Endothelial cell of umbilical vein (primary cell): ENCODE measurements at regions not wholly inside any gene's neighbourhood (a gene's known extent, or its start where the extent isn't known, plus 50 kb on each side); places are given as distances from the start of the nearest gene placed in this dataset.

Experiments
- BruUV-seq: library from RNA; stranded (reverse); fragments of 400-500 nt; replicated peaks from 2 replicates; lab custom pipeline; 2021; lab: Mats Ljungman, UMichigan
- CTCF ChIA-PET: fragments of 300-600, 350-600 bp; sonication (Branson Sonifier 250); formaldehyde crosslinking; loops from one replicate; lab custom pipeline; 2021; ENCODE audit warnings: antibody characterized with exemption, inconsistent platforms; lab: Charles Lee
- POLR2A ChIA-PET: fragments of 300-600, 350-600 bp; sonication (Branson Sonifier 250); formaldehyde crosslinking; loops from one replicate; lab custom pipeline; 2021; ENCODE audit warnings: antibody characterized with exemption, inconsistent platforms; lab: Charles Lee
- DNase-seq: peaks from one replicate; pipeline ENCODE4 v3.0.0-alpha.2; 2011; ENCODE audit warnings: low read depth, low spot score
- FAIRE-seq: peaks from 2 replicates; lab custom pipeline; 2011; peaks lifted over from hg19 to GRCh38; lab: Jason Lieb, UNC
- H2AFZ ChIP-seq: 2 replicates; pipeline ENCODE4 v1.6.0; 2012; ENCODE audit warnings: low read depth, low read length, control low read depth, inconsistent platforms
- H3K27ac ChIP-seq: 2 replicates; pipeline ENCODE4 v1.5.1; 2011; ENCODE audit warnings: low read depth, mild to moderate bottlenecking, control low read depth, low read length, moderate library complexity; ENCODE audit not compliant: insufficient read depth
- H3K27me3 ChIP-seq, 2 experiments: 2 replicates each; pipeline versions ENCODE4 v1.6.0 to v1.6.1; 2011; ENCODE audit warnings: low read length in 2 of 2, mixed read lengths in 1 of 2; ENCODE audit not compliant: control insufficient read depth in 2 of 2, insufficient read depth in 2 of 2
- H3K36me3 ChIP-seq, 2 experiments: 2 replicates in 1 of 2; 3 replicates in 1 of 2; pipeline ENCODE4 v1.5.1; 2011; ENCODE audit warnings: low read length in 2 of 2, mild to moderate bottlenecking in 1 of 2, moderate library complexity in 1 of 2; ENCODE audit not compliant: control insufficient read depth in 2 of 2, insufficient read depth in 2 of 2; ENCODE audit errors: extremely low read depth in 1 of 2
- H3K4me1 ChIP-seq: 3 replicates; pipeline ENCODE4 v1.5.1; 2011; ENCODE audit warnings: mild to moderate bottlenecking, low read length; ENCODE audit not compliant: control insufficient read depth, insufficient read depth; ENCODE audit errors: extremely low read depth
- H3K4me2 ChIP-seq: 2 replicates; pipeline ENCODE4 v1.6.1; 2011; ENCODE audit warnings: low read length, control low read depth, mixed read lengths; ENCODE audit not compliant: insufficient read depth
- H3K4me3 ChIP-seq, 3 experiments: fragments of 200-600 bp in 1 of 3; sonication (generic), shearing (Covaris generic) in 1 of 3; replicated peaks in 1 of 3; 2 replicates each; pipeline ENCODE4 v1.5.1; 2011 to 2016; ENCODE audit warnings: control low read depth in 3 of 3, low read length in 3 of 3, mild to moderate bottlenecking in 2 of 3, inconsistent platforms in 1 of 3, low read depth in 1 of 3, moderate library complexity in 1 of 3; ENCODE audit not compliant: insufficient read depth in 1 of 3
- H3K79me2 ChIP-seq: 2 replicates; pipeline ENCODE4 v1.6.0; 2012; ENCODE audit warnings: low read length, inconsistent platforms; ENCODE audit not compliant: control insufficient read depth, insufficient read depth
- H3K9ac ChIP-seq: replicated peaks from 2 replicates; pipeline ENCODE3; 2011; ENCODE audit warnings: low read length, control low read depth; ENCODE audit not compliant: insufficient read depth; ENCODE audit errors: extremely low read depth
- H3K9me1 ChIP-seq: replicated peaks from 3 replicates; pipeline ENCODE4 v1.6.0; 2011; ENCODE audit warnings: mild to moderate bottlenecking, low read length; ENCODE audit not compliant: control insufficient read depth, insufficient read depth; ENCODE audit errors: extremely low read depth
- H3K9me3 ChIP-seq: replicated peaks from 2 replicates; pipeline ENCODE4 v1.5.1; 2012; ENCODE audit warnings: low read length, inconsistent platforms; ENCODE audit not compliant: control insufficient read depth, insufficient read depth
- H4K20me1 ChIP-seq: replicated peaks from 2 replicates; pipeline ENCODE3; 2011; ENCODE audit warnings: mild to moderate bottlenecking, low read length; ENCODE audit not compliant: control insufficient read depth, insufficient read depth; ENCODE audit errors: extremely low read depth
- CTCF ChIP-seq, 2 donors: IDR thresholded peaks; 1 replicate in 1 of 2; 2 replicates in 1 of 2; pipeline ENCODE4 v1.5.1; 2011; ENCODE audit warnings: low read length in 2 of 2, mild to moderate bottlenecking in 2 of 2, moderate library complexity in 2 of 2, control low read depth in 1 of 2, inconsistent platforms in 1 of 2, low read depth in 1 of 2; ENCODE audit not compliant: insufficient read depth in 1 of 2; ENCODE audit errors: extremely low read depth in 1 of 2
- EZH2 ChIP-seq: IDR thresholded peaks from 2 replicates; pipeline ENCODE4 v1.6.1; 2012; ENCODE audit warnings: borderline replicate concordance, low read depth, mild to moderate bottlenecking, moderate library complexity, low read length, inconsistent platforms; ENCODE audit not compliant: severe bottlenecking
- FOS ChIP-seq: IDR thresholded peaks from 2 replicates; pipeline ENCODE4 v1.6.1; 2011; ENCODE audit warnings: mild to moderate bottlenecking, low read length, moderate library complexity, borderline replicate concordance; ENCODE audit not compliant: insufficient read depth
- GATA2 ChIP-seq: IDR thresholded peaks from 2 replicates; pipeline ENCODE4 v1.7.0; 2011; ENCODE audit warnings: low read depth, mild to moderate bottlenecking, moderate library complexity, mixed read lengths, low read length; ENCODE audit not compliant: insufficient read length, insufficient read depth
- JUN ChIP-seq: IDR thresholded peaks from 2 replicates; pipeline ENCODE4 v1.6.1; 2011; ENCODE audit warnings: borderline replicate concordance, low read depth; ENCODE audit not compliant: insufficient read length, insufficient read depth
- MAX ChIP-seq: IDR thresholded peaks from 2 replicates; pipeline ENCODE4 v1.6.1; 2011; ENCODE audit not compliant: insufficient read depth, insufficient read length
- POLR2A ChIP-seq: IDR thresholded peaks from 2 replicates; pipeline ENCODE4 v1.6.1; 2012; ENCODE audit warnings: low read depth, mild to moderate bottlenecking, control low read depth, low read length
- POLR2AphosphoS5 ChIP-seq: IDR thresholded peaks from 2 replicates; pipeline ENCODE4 v1.6.1; 2012; ENCODE audit warnings: low read depth, mild to moderate bottlenecking, control low read depth, low read length, moderate library complexity; ENCODE audit not compliant: insufficient read depth
- dilution Hi-C: fragments of 300-500 bp; cut with MboI; formaldehyde crosslinking; loops from one replicate; pipeline ENCODE4 v1.15.0; 2019; ENCODE audit warnings: low sequenced_read_pairs; ENCODE audit not compliant: extremely low pct_ligation_motif_present
- intact Hi-C: fragments of 100-400 bp; cut with micrococcal nuclease; formaldehyde crosslinking; loops from one replicate; pipeline ENCODE4 v1.10.0; 2022

DNA sequence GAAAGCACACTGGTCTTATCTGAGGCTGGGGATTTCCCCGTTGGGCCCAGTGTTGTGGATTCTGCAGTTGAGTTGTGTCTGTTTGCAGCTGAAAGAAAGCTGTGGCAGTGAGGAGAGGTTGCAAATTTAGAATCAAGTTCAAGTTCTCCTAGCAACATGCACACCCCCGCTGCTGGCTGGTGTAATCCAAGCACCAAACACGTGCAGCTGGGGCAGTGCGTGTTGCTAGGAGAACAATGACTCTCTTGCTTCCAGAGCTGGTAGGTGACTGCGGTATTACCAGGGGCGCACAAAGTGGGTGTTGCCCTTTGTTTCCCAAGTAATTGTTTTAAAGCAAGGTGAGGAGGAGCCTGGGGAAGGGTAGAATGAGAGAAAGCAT, 91.5 kb downstream of the IER5 start:
- ChIA-PET CTCF (interaction anchor here (1.0 to 1.3 kb wide), 2 partner anchors 10 to 245 kb away, joined by 3 to 4 read pairs; no protein-coding TSS in a partner anchor), POLR2A (no interaction called here)
- no peak for FAIRE-seq
- dilution Hi-C loops = no loop called here
- Histone ChIP-seq H3K36me3 (no peaks in the 10 kb centered on the region), H3K79me2 (no peaks in the 10 kb centered on the region), H2AFZ (no peak overlapping the region), H3K9me1 (no peaks in the 10 kb centered on the region), H3K27me3 (peaks cover 8 to 13% of the 10 kb centered on the region in 2 experiments), H3K27ac (no peak overlapping the region), H4K20me1 (no peaks in the 10 kb centered on the region), H3K9me3 (no peaks in the 10 kb centered on the region), H3K4me2 (no peak overlapping the region), H3K4me1 (no peaks in the 10 kb centered on the region), H3K4me3 (no peak overlapping the region), H3K9ac (no peak overlapping the region)
- TF ChIP-seq FOS (no peak), GATA2 (no peak), MAX (no peak), CTCF (IDR thresholded peaks at IDR 0.05; ENCODE audit: extremely low read depth in 1 of 2, insufficient read depth in 1 of 2, low read depth in 1 of 2, low read length in 2 of 2) (no peak), POLR2A (no peak), EZH2 (no peak), POLR2AphosphoS5 (no peak), JUN (no peak)
- intact Hi-C loops = no loop called here
- no peak for DNase-seq
- BruUV-seq = no TSS peak
